ENCODE measurements at regions not wholly inside any gene's neighbourhood (a gene's known extent, or its start where the extent isn't known, plus 50 kb on each side); places are given as distances from the start of the nearest gene placed in this dataset.

DNA sequence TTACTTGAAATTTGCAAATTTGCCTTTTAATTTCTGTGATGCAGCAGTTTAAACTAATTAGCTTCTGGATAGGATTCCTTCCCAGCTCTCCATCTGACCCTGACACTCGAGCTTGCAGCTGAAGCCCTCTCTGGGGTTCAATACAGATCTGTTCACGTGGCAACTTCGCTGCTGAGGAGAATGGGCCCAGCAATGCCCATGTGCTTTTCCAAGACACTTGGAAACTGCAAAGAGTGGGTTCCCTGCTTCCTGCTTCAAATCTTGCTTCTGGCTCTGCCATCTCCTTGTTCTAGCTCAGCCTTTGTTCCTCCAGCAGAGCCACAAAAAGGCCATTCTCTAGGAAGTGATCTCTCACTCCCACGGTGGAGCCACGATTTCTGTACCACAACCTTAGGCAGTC is 50.0 kb upstream of the IRX6 start:
- TF ChIP-seq EZH2 (IDR thresholded peaks at IDR 0.05; ENCODE audit: borderline replicate concordance, low read depth, low read length, severe bottlenecking) (no peak), POLR2AphosphoS5 (IDR thresholded peaks at IDR 0.05; ENCODE audit: insufficient read depth, low read depth, low read length) (no peak), MYC (IDR thresholded peaks at IDR 0.05; ENCODE audit: low read depth, low read length) (no peak), GATA2 (IDR thresholded peaks at IDR 0.05; ENCODE audit: insufficient read depth, insufficient read length, low read depth, low read length) (no peak), POLR2A (IDR thresholded peaks at IDR 0.05; ENCODE audit: low read depth, low read length) (no peak), JUN (IDR thresholded peaks at IDR 0.05; ENCODE audit: borderline replicate concordance, insufficient read depth, insufficient read length, low read depth) (no peak)
- TF ChIP-seq, protein P1, sequence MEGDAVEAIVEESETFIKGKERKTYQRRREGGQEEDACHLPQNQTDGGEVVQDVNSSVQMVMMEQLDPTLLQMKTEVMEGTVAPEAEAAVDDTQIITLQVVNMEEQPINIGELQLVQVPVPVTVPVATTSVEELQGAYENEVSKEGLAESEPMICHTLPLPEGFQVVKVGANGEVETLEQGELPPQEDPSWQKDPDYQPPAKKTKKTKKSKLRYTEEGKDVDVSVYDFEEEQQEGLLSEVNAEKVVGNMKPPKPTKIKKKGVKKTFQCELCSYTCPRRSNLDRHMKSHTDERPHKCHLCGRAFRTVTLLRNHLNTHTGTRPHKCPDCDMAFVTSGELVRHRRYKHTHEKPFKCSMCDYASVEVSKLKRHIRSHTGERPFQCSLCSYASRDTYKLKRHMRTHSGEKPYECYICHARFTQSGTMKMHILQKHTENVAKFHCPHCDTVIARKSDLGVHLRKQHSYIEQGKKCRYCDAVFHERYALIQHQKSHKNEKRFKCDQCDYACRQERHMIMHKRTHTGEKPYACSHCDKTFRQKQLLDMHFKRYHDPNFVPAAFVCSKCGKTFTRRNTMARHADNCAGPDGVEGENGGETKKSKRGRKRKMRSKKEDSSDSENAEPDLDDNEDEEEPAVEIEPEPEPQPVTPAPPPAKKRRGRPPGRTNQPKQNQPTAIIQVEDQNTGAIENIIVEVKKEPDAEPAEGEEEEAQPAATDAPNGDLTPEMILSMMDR (IDR thresholded peaks at IDR 0.05; ENCODE audit: extremely low read depth in 1 of 2, insufficient read depth in 1 of 2, low read depth in 1 of 2, low read length in 2 of 2): no peak
- TF ChIP-seq, protein P2, sequence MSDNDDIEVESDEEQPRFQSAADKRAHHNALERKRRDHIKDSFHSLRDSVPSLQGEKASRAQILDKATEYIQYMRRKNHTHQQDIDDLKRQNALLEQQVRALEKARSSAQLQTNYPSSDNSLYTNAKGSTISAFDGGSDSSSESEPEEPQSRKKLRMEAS (IDR thresholded peaks at IDR 0.05; ENCODE audit: insufficient read depth, insufficient read length): no peak

Data from endothelial cell of umbilical vein (primary cell).